ENCODE measurements at regions not wholly inside any gene's neighbourhood (a gene's known extent, or its start where the extent isn't known, plus 50 kb on each side); places are given as distances from the start of the nearest gene placed in this dataset.
A peak's percentile ranks its signal among the peaks of the same experiment; 100 is the strongest.
"Not testable (repeated sequence)": the region's sequence is repeated elsewhere in the genome, so short reads cannot be mapped to it uniquely, and the experiment has no call there.

DNA sequence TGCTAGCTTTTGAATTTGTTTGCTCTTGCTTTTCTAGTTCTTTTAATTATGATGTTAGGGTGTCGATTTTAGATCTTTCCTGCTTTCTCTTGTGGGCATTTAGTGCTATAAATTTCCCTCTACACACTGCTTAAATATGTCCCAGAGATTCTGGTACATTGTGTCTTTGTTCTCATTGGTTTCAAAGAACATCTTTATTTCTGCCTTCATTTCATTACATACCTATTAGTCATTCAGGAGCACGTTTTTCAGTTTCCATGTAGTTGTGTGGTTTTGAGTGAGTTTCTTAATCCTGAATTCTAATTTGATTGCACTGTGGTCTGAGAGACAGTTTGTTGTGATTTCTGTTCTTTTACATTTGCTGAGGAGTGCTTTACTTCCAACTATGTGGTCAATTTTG is 51.2 kb upstream of the MB21D2 start:
- not testable (repeated sequence) for DNase-seq (ENCODE audit: low spot score)

DNA sequence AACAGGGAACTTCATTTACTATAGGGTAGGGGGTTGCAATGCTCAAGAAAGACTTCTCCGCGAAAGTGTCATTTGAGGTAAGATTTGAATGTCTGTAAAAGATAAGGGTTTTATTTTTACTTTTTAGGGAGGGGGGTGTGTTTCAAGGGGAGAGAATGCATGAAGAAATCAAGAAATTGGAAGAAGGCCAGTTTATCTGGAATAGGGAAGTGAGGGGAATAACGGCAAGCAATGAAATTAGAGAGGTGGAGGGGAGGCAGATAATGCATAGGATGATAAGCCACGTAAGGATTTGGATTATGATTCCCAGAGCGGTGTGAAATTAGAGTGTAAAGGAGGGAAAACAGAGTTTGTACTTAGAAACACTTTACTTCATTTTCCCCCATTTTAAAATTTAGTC is 63.0 kb upstream of the MB21D2 start:
- DNase-seq (ENCODE audit: low spot score) = no peak

DNA sequence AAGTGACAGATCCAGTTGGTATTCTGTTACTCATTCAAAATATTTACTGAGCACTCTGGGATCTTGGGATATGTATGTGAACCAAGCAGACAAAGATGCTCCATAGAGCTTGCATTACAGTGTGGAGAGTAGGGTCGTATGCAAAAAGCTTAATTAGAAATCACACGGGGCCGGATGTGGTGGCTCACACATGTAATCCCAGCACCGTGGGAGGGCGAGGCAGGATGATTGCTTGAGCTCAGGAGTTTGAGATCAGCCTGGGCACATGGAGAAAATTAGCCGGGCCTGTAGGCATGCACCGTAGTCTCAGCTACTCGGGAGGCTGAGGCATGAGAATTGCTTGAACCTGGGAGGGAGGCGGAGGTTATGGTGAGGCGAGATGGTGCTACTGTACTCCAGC is 68.7 kb upstream of the MB21D2 start:
- no peak for DNase-seq (ENCODE audit: low spot score)

DNA sequence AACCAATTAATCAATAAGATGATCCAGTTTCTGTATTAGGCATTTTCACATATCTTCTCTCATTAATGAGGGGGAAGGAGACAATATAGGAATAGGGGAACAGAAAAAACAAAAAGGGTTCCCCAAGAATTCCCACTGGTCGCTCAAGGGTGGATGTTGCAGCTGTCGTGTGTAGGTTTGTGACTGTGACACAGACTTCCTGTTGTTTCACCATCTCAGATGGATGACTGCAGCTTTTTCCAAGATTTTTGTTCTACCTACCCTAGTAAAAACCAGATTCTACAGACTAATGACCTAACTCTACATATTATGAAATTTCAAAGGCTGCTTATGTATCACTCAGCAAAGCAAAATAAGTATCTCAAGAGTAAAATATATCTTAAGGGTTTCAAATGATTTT is 73.7 kb upstream of the MB21D2 start:
- no peak for DNase-seq (ENCODE audit: low spot score)

DNA sequence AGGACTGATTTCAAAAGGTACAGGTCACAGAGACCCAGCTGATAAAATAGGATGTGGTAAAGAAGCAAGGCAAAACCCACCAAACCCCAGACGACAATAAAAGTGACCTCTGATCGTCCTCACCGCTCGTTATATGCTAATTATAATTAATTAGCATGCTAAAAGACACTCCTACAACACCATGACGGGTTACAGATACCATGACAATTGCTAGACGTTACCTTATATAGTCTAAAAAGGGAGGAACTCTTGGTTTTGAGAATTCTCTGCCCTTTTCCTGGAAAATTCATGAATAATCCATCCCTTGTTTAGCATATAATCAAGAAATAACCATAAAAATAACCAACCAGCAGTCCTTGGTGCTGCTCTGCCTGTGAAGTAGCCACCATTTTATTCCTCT is 74.7 kb upstream of the MB21D2 start:
- no peak for DNase-seq (ENCODE audit: low spot score)

DNA sequence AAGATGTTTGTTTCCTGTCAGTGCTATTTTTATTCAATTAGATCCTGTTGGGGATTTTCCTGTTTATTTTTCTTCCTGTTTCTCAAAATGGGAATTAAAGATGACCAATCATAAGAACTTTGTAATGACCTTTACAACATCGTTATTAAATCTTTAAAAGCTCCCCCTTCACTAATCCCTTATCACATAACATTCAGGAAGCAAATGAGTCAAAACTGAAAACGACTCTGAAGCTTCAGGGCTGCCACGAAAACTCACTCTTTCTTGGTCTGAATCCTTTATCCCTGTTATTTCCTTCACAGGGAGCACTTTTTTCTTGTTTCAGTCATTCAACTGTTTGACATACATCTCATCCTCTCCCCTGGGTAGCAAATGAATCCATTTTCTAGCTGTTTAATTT is 75.8 kb upstream of the MB21D2 start:
- no peak for DNase-seq (ENCODE audit: low spot score)

DNA sequence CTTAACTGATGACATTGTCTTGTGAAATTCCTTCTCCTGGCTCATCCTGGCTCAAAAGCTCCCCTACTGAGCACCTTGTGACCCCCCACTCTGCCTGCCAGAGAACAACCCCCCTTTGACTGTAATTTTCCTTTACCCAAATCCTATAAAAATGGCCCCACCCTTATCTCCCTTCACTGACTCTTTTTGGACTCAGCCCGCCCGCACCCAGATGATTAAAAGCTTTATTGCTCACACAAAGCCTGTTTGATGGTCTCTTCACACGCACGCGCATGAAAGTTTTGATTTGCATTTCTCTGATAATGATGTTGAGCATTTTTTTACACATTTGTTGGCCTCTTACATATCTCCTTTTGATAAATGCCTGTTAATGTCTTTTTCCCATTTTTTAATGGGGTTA is 83.5 kb upstream of the MB21D2 start:
- DNase-seq (ENCODE audit: low spot score) = not testable (repeated sequence)

DNA sequence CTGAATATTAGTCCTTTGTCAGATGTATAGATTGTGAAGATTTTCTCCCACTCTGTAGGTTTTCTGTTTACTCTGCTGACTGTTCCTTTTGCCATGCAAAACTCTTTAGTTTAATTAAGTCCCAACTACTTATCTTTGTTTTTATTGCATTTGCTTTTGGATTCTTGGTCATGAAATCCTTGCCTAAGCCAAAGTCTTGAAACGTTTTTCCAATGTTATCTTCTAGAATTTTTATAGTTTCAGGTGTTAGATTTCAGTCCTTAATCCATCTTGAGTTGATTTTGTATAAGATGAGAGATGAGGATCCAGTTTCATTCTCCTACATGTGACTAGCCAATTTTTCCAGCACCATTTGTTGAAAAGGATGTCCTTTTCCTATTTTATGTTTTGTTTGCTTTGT is 86.0 kb upstream of the MB21D2 start:
- DNase-seq (ENCODE audit: low spot score) = not testable (repeated sequence)

DNA sequence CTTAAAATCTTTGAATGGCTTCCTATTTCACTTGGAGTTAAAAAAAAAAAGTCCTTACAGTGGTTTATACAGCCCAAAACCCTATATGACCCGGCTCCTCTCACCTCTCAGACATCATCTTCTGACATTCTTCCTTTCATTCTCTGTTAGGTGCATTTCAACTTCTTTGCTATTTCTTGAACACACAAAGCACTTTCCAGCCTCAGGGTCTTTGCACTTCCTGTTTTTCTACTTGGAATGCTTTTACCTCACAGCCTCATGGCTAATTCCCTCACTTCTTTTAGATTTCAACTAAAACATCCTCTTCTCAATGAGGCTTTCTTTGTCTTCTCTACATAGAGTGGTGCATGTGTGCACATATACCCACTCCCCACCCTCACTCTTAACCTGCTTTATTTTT is 91.0 kb upstream of the MB21D2 start:
- DNase-seq (ENCODE audit: low spot score) = no peak

DNA sequence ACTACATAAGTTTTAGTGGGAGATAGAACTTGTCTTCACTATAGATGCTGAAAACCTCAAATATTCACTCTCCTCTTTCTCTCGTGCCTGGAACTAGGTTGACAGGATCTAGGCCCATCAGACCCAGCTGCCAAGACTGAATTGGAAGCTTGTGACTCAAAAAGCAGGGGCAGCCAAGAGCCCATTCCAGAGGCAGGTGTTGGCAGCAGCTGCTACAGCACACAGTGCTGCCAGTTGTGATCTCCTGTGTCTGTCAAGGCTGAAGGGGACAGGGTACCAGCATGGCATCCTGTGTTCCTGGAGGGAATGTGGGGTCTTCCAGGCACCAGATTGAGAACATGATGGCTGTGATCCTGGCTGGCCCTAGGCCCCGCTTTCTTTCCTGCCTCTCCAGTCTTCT is 92.5 kb upstream of the MB21D2 start:
- DNase-seq (ENCODE audit: low spot score) = no peak

DNA sequence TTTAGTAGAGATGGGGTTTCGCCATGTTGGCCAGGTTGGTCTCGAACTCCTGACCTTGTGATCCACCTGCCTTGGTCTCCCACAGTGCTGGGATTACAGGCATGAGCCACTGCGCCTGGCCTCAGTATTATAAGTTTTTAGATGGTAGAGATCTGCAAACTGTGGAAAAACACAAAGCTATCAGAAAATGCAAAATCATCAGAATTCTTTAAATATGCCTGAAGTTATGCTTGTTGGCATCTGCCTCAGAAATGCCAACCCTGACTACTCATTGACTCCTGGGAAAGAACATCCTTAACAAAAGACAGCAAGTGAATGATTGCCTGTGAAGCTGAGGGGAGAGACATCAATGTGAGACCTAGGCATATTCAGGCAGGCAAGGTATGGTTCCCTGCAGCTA is 94.3 kb upstream of the MB21D2 start:
- DNase-seq (ENCODE audit: low spot score) = no peak

DNA sequence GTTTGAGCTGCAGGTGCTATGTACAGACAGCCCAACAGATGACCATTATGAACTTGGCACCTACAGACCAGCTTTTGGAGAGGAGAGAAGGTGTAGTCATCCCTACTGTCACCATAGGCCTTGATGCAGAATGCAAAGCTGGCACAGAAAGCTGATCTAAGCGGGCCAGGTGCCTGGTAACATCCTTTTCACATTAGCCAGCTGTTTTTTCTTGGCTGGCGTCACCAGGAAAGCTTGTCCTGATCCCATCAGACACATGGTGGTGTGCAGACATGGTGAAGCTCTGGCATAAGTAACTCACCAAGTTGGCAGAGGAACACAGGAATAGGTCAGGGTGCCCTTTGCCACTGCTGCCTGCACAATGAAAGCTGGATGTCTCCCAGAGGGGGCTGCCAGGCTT is 97.2 kb upstream of the MB21D2 start:
- DNase-seq (ENCODE audit: low spot score) = no peak

DNA sequence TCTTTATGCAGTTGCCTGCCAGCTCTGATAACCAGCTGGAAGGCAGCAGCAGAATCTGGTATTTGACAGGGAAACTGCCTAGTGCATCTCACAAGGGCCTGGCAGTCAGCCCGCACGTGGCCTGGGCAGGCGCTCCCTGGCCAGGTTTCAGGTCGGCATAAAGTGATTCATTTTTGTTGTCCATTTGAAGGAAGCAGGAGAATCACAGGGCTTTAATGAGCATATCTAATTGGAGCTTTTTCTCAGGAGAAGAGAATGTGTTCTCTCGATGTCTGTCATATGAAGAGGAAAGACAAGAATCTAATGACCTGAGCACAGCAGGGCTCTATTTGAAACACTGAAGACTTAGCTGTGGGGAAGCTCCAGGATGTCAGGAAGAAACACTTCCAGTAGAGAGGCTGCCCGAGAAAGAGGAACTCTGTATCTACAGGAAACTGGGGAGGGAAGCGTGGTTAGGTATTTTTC is 98.8 kb upstream of the MB21D2 start:
- peak; percentile 22 for DNase-seq (ENCODE audit: low spot score)

DNA sequence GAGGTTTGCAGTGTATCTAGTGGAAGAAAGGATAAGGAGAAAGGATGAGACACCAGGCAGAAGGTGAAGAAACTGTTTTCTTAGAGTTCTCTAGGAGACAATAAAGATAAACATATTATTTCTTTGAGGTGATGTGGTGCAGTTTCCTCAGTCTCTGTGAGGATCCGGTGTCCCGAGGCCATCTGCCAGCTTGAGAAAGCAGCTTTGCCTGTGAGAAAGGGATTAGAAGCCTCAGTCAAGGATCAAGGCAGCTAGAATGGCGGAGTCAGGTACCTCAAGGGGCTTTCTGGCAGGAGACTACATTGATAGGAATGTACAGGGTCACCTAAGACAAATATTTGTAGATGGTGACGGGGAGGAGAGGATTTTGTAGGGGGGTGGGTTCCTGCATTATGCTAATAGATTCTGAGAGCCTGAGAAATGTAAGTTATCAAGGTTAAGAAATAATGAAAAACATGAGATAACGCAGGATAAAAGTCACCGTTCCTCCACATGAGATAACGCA is 103.9 kb upstream of the MB21D2 start:
- DNase-seq (ENCODE audit: low spot score) = no peak

DNA sequence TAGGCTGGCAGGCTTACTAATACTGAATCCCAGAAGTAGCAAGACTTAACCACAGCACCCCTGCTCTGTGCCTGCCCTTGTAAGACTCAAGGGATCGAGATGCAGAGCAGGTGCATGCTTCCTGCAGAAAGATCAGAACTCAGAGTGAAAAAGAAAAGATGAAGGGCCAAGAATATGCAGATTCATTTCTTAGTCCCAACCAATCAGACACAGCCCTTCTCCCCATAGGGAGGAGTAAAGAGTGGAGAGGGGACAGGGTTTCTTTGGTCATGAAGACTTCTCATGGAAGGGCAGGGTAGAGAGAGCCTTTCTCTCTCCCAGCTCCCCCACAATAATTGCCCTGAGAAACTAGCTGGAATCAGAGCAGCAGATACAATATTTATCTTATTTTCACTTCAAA is 105.6 kb upstream of the MB21D2 start:
- DNase-seq (ENCODE audit: low spot score) = no peak

DNA sequence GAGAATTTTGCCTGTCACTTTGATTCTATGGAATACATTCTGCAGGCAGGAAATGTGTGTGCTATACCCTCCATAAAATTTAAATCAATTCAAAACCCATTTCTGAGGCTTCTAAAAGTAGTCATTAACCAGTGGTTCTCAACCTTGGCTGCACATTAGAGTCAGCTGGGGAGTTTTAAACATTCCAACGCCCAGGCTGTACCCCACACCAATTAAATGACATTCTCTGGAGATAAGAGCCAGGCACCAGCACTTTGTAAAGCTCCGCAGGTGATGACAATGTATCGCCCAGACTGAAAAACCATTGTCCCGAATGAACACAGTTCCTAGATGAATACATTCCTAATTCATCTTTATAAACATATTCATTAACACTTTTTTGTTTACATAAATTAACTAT is 110.6 kb upstream of the MB21D2 start:
- no peak for DNase-seq (ENCODE audit: low spot score)

DNA sequence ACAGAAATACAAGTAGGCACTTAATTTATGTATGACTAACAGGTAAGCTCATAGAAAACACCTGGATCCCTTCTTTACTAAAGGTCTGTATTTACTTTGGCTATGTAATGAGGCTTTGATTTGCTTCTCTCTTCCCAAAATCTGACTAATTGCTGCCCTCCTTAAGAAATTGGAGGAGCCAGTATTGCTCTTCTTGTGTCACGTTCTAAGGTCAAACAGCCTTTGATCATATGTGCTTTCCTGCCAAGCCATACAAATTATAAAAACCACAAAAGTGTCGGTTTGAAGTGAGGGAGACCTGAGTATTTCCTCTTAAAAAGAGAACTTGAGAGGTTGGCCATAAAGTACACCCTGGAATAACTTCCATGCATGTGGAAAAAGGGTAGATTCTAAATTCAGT is 112.1 kb upstream of the MB21D2 start:
- DNase-seq (ENCODE audit: low spot score) = no peak

DNA sequence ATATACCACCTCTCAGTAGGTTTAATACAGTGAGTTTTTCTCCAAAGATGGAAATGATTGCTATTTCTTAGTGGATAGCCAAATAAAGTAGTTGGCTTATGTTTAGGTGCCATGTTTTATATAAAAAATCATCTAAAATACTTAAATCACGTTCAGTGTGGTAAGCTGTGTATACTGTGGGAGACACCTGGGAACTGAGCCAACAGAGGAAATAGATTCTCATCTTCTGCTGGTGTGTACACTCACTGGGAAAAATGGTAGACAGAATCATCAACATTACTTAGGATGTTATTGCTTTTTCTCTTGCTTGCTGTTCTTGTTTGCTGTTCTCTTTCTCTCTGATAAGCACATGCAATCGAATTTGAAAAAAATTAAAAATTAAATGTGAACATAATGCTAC is 112.6 kb upstream of the MB21D2 start:
- peak; percentile 45 for DNase-seq (ENCODE audit: low spot score)

DNA sequence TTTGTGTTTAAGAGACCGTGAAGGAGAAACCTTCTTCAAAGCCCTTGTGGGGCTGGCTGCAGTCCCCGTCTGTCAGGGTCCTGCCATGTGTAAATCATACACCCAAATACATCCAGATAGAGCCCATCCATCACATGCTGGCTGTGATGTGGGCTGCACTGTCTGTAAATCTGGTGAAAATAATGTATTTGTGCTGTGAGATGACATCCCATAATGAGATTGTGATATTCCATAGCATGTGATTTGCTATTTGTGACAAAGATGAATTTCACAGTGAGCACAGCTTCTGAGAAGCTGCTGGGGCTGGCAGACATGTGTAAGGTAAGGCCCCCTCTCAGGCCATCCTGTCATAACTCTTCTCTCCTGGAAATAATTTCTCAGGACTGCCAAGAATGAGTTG is 114.3 kb upstream of the MB21D2 start:
- DNase-seq (ENCODE audit: low spot score) = no peak

DNA sequence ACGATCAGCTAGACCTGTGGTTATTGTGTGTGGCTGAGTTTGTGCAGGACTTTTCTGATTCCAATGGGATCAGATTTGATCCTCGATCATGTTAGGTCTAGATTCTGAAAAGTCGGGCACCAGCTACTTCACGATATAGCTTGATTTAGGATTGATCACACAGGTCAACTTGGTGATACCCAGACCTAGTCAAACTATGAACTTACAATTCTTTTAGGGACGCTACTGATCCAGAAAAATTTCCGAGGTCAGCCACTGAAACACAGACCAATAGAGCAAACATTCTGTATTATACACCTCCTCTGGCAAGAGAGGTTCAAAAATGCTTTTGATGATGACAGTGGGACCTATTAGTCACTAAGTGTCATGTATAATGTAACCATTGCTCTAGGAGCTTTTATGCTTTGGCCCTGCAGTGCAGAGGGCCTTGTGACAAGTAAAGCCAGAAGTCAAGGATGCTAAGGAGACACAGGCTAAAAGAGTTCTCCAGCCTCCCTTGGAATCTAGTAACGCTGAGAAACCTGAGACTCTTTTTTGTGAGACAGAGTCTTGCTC is 115.6 kb upstream of the MB21D2 start:
- DNase-seq (ENCODE audit: low spot score) = no peak

DNA sequence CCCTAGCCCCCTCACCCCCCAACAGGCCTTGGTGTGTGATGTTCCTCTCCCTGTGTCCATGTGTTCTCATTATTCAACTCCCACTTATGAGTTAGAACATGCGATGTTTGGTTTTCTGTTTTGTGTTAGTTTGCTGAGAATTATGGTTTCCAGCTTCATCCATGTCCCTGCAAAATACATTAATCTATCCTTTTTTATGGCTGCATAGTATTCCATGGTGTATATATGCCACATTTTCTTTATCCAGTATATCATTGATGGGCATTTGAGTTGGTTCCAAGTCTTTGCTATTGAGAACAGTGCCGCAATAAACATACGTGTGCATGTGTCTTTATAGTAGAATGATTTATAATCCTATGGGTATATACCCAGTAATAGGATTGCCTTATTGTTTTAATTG is 120.2 kb upstream of the MB21D2 start:
- not testable (repeated sequence) for DNase-seq (ENCODE audit: low spot score)

DNA sequence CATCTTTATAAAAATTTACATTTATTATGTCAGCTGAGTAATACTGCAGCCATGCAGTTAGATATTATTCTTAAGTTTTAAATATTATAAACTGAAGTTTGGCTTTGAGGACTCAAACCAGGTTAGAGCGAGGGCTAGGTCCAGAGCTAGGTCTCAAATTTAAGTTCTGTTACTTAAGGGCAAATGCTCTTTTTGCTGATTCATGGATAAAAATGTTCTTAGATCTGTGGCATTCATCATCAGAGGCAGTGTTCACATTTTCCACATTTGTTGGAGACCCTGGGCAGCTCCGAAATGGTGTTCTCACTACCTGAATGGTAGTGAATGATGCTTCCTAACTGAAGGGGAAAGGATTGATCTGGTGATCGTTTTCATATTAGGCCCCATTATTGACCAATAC is 121.4 kb upstream of the MB21D2 start:
- no peak for DNase-seq (ENCODE audit: low spot score)

DNA sequence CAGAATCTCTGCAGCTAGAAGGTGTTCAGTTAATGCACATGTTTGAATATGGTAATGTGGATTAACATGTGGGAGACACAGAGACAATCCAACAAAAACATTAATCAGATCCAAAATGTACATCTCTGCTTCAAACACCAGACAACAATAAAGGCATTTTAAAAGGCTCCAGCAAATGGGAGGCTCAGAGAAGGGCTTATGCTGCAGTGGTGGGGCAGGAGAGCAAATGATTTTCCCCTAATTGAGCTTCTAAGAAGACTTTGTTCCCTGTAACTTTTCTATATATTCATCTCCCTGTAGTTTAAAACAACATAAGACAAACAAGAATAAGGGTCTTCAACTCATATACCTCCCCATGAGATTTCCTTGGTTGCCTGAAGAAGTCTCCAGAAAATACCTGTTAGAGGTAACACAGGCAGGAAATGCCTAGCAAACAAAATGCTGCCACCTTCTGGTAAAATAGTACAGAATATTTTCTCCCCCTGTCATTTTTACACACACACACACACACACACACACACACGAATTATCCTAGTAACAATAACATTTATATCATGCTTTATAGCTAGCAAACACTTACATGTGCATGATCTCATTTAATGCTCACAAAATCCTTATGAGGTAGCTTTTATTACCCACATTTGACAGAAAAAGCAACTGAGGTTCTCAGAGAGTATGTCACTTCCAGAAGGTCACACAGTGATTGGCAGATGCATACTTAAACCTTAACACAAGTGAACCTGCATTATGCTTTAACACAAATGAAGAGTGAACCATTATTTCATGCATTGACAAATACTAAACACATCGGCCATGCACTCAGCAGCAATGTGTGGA is 123.4 kb upstream of the MB21D2 start:
- peak; percentile 64 for DNase-seq (ENCODE audit: low spot score)

DNA sequence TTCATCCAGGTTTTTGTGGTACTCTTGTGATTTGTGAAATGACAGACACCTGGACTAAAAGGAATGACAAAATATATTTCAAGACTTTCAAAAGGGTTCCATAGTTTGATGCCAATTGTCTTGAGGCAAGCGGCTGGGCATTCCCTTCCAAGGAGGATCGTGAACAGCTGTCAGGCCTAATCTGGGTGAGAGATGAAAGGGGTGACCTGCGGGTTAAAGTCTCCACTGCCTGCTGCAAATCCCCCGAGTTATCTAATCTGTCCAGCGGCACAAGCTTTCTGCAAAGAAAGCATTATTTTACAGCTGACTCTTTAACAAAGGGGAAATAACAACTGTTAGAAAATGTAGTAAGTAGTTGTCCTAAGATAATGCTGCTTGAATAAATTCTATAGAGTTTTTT is 128.7 kb upstream of the MB21D2 start:
- no peak for DNase-seq (ENCODE audit: low spot score)

All from H4 (cell line).